ENCODE measurements at regions not wholly inside any gene's neighbourhood (a gene's known extent, or its start where the extent isn't known, plus 50 kb on each side); places are given as distances from the start of the nearest gene placed in this dataset.

GRCh38 chr6:137349856-137350830, 131.0 kb upstream of the IFNGR1 start:
- no peak for TF ChIP-seq EZH2 (IDR thresholded peaks at IDR 0.05; ENCODE audit: low read depth)
- TF ChIP-seq, protein P1, sequence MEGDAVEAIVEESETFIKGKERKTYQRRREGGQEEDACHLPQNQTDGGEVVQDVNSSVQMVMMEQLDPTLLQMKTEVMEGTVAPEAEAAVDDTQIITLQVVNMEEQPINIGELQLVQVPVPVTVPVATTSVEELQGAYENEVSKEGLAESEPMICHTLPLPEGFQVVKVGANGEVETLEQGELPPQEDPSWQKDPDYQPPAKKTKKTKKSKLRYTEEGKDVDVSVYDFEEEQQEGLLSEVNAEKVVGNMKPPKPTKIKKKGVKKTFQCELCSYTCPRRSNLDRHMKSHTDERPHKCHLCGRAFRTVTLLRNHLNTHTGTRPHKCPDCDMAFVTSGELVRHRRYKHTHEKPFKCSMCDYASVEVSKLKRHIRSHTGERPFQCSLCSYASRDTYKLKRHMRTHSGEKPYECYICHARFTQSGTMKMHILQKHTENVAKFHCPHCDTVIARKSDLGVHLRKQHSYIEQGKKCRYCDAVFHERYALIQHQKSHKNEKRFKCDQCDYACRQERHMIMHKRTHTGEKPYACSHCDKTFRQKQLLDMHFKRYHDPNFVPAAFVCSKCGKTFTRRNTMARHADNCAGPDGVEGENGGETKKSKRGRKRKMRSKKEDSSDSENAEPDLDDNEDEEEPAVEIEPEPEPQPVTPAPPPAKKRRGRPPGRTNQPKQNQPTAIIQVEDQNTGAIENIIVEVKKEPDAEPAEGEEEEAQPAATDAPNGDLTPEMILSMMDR (conservative IDR thresholded peaks at IDR 0.05), result no peak
